ENCODE measurements at regions not wholly inside any gene's neighbourhood (a gene's known extent, or its start where the extent isn't known, plus 50 kb on each side); places are given as distances from the start of the nearest gene placed in this dataset.

- DNase-seq (ENCODE audit: extremely low read depth in 1 of 11, low read depth in 9 of 11, low spot score in 4 of 11) = no peak
Measured at GRCh38 chrX:115462406-115462805, 98.6 kb upstream of the PLS3 start.

GRCh38 chrX:115467961-115468360 lies 93.0 kb upstream of the PLS3 start:
- no peak for DNase-seq (ENCODE audit: extremely low read depth in 1 of 11, low read depth in 9 of 11, low spot score in 4 of 11)

GRCh38 chrX:115472131-115472530 lies 88.8 kb upstream of the PLS3 start:
- no peak for DNase-seq (ENCODE audit: extremely low read depth in 1 of 11, low read depth in 9 of 11, low spot score in 4 of 11)

GRCh38 chrX:115486510-115486909 lies 74.5 kb upstream of the PLS3 start:
- no peak for DNase-seq (ENCODE audit: extremely low read depth in 1 of 11, low read depth in 9 of 11, low spot score in 4 of 11)

GRCh38 chrX:115487608-115488007 lies 73.4 kb upstream of the PLS3 start:
- DNase-seq (ENCODE audit: extremely low read depth in 1 of 11, low read depth in 9 of 11, low spot score in 4 of 11) = no peak

GRCh38 chrX:115490814-115491213 lies 70.2 kb upstream of the PLS3 start:
- no peak for DNase-seq (ENCODE audit: extremely low read depth in 1 of 11, low read depth in 9 of 11, low spot score in 4 of 11)

GRCh38 chrX:115491766-115492165 lies 69.2 kb upstream of the PLS3 start:
- DNase-seq (ENCODE audit: extremely low read depth in 1 of 11, low read depth in 9 of 11, low spot score in 4 of 11) = no peak

GRCh38 chrX:115493015-115493414 lies 68.0 kb upstream of the PLS3 start:
- no peak for DNase-seq (ENCODE audit: extremely low read depth in 1 of 11, low read depth in 9 of 11, low spot score in 4 of 11)

GRCh38 chrX:115494161-115494560 lies 66.8 kb upstream of the PLS3 start:
- DNase-seq (ENCODE audit: extremely low read depth in 1 of 11, low read depth in 9 of 11, low spot score in 4 of 11) = no peak

GRCh38 chrX:115499112-115499805 lies 61.7 kb upstream of the PLS3 start:
- DNase-seq (ENCODE audit: extremely low read depth in 1 of 11, low read depth in 9 of 11, low spot score in 4 of 11) = no peak

GRCh38 chrX:115503099-115503498 lies 57.9 kb upstream of the PLS3 start:
- DNase-seq (ENCODE audit: extremely low read depth in 1 of 11, low read depth in 9 of 11, low spot score in 4 of 11) = no peak

GRCh38 chrX:115504167-115504566 lies 56.8 kb upstream of the PLS3 start:
- DNase-seq (ENCODE audit: extremely low read depth in 1 of 11, low read depth in 9 of 11, low spot score in 4 of 11) = no peak
